K562 (cell line): ENCODE measurements at regions not wholly inside any gene's neighbourhood (a gene's known extent, or its start where the extent isn't known, plus 50 kb on each side); places are given as distances from the start of the nearest gene placed in this dataset.

ENCODE experiments used
- ATAC-seq: fragments of 200-7000 bp; cut with Tn5 transposase; 3 replicates; pipeline ENCODE4 v1.9.1; 2020; ENCODE audit warnings: moderate library complexity
- BruUV-seq: library from RNA; stranded (reverse); fragments of 400-500 nt; replicated peaks from 2 replicates; lab custom pipeline; 2021; lab: Mats Ljungman, UMichigan
- CTCF ChIA-PET: fragments of 300-600 bp; formaldehyde crosslinking; extraction: SDS; loops from one replicate; lab custom pipeline; 2021; ENCODE audit warnings: low intra/inter-chr PET ratio; lab: Yijun Ruan, JAX
- POLR2A ChIA-PET: fragments of 300-600, 350-650 bp; sonication (Branson Sonifier 250); formaldehyde crosslinking; extraction: SDS; loops from one replicate; lab custom pipeline; 2021; ENCODE audit warnings: antibody characterized with exemption, inconsistent platforms; lab: Yijun Ruan, JAX
- DNase-seq, 4 experiments: peaks; one replicate each; pipeline versions ENCODE4 v3.0.0 to v3.0.0-alpha.2; 2011 to 2018; ENCODE audit warnings: low spot score in 3 of 4, mixed read lengths in 3 of 4; ENCODE audit errors: extremely low read depth in 1 of 4
- FAIRE-seq: peaks from 2 replicates; lab custom pipeline; 2011; peaks lifted over from hg19 to GRCh38; lab: Jason Lieb, UNC
- H2AFZ ChIP-seq: 2 replicates; pipeline ENCODE4 v1.6.0; 2011; ENCODE audit warnings: low read depth, low read length, control low read depth, inconsistent platforms
- H3K27ac ChIP-seq: fragments of 200-600 bp; 3 replicates; pipeline ENCODE4 v1.8.0; 2011; ENCODE audit warnings: low read depth, mild to moderate bottlenecking, control low read depth, inconsistent platforms, low read length, moderate library complexity, mixed read lengths; ENCODE audit errors: extremely low read depth
- H3K27me3 ChIP-seq, 2 experiments: fragments of 300-600 bp in 1 of 2; 2 replicates in 1 of 2; 3 replicates in 1 of 2; pipeline versions ENCODE4 v1.6.0 to v1.8.0; 2011; ENCODE audit warnings: inconsistent platforms in 2 of 2, low read length in 2 of 2, mild to moderate bottlenecking in 1 of 2, mixed read lengths in 1 of 2, moderate library complexity in 1 of 2; ENCODE audit not compliant: control insufficient read depth in 2 of 2, insufficient read depth in 2 of 2
- H3K36me3 ChIP-seq: fragments of 300-600 bp; 3 replicates; pipeline ENCODE4 v1.8.0; 2011; ENCODE audit warnings: mild to moderate bottlenecking, low read length, inconsistent platforms; ENCODE audit not compliant: control insufficient read depth, insufficient read depth
- H3K4me1 ChIP-seq, 2 experiments: fragments of 200-600 bp in 1 of 2; replicated peaks in 1 of 2; 2 replicates in 1 of 2; 3 replicates in 1 of 2; pipeline versions ENCODE4 v1.5.1 to v1.8.0; 2011; ENCODE audit warnings: inconsistent platforms in 2 of 2, low read length in 2 of 2, mild to moderate bottlenecking in 1 of 2, mixed read lengths in 1 of 2, moderate library complexity in 1 of 2; ENCODE audit not compliant: control insufficient read depth in 2 of 2, insufficient read depth in 2 of 2
- H3K4me2 ChIP-seq: 2 replicates; pipeline ENCODE4 v1.6.1; 2011; ENCODE audit warnings: low read length, control low read depth, inconsistent platforms, mixed read lengths; ENCODE audit not compliant: insufficient read depth
- H3K4me3 ChIP-seq: fragments of 200-600 bp; sonication (generic), shearing (Covaris generic); 2 replicates; pipeline ENCODE4 v1.5.1; 2016; ENCODE audit warnings: control low read depth, inconsistent platforms
- H3K79me2 ChIP-seq: fragments of 200-600 bp; 3 replicates; pipeline ENCODE4 v1.8.0; 2011; ENCODE audit warnings: low read length, inconsistent platforms; ENCODE audit not compliant: control insufficient read depth, insufficient read depth
- H3K9ac ChIP-seq, 2 experiments: 2 replicates each; pipeline versions ENCODE4 v1.6.0 to v1.6.1; 2011; ENCODE audit warnings: low read depth in 2 of 2, low read length in 2 of 2, control low read depth in 1 of 2, inconsistent platforms in 1 of 2, mild to moderate bottlenecking in 1 of 2, mixed read lengths in 1 of 2; ENCODE audit not compliant: insufficient read depth in 1 of 2
- H3K9me1 ChIP-seq: one replicate; pipeline ENCODE4 v1.6.0; 2011; ENCODE audit warnings: inconsistent platforms, mild to moderate bottlenecking, low read length, moderate library complexity; ENCODE audit not compliant: control insufficient read depth, insufficient read depth
- H3K9me3 ChIP-seq: replicated peaks from 2 replicates; pipeline ENCODE4 v1.5.1; 2011; ENCODE audit warnings: low read depth, low read length, inconsistent platforms; ENCODE audit not compliant: control insufficient read depth, insufficient read depth
- H4K20me1 ChIP-seq: replicated peaks from 2 replicates; pipeline ENCODE4 v1.6.1; 2011; ENCODE audit warnings: low read length, inconsistent platforms, mixed read lengths; ENCODE audit not compliant: control insufficient read depth, insufficient read depth
- CBFA2T2 ChIP-seq: fragments of 450-650 bp; conservative IDR thresholded peaks from 2 replicates; pipeline ENCODE4 v1.6.1; 2017; ENCODE audit warnings: mild to moderate bottlenecking
- CCAR2 ChIP-seq: fragments of 200-400 bp; formaldehyde crosslinking; IDR thresholded peaks from 2 replicates; pipeline ENCODE4 v1.6.1; 2017; ENCODE audit warnings: mild to moderate bottlenecking, low read depth, low read length
- FOS ChIP-seq: IDR thresholded peaks from 3 replicates; pipeline ENCODE4 v1.6.1; 2011; ENCODE audit not compliant: insufficient read length; ENCODE audit errors: extremely low read depth
- HMBOX1 ChIP-seq: sonication (generic); IDR thresholded peaks from 2 replicates; pipeline ENCODE4 v1.6.1; 2016
- HMGN3 ChIP-seq: IDR thresholded peaks from 2 replicates; pipeline ENCODE4 v1.6.1; 2011; ENCODE audit warnings: borderline replicate concordance, low read depth, mild to moderate bottlenecking, mixed read lengths, low read length; ENCODE audit not compliant: insufficient read length; ENCODE audit errors: extremely low read depth
- HNRNPUL1 ChIP-seq: fragments of 200-400 bp; formaldehyde crosslinking; IDR thresholded peaks from 2 replicates; pipeline ENCODE4 v1.6.1; 2017; ENCODE audit warnings: low read length
- MCM2 ChIP-seq: fragments of 450-650 bp; IDR thresholded peaks from 2 replicates; pipeline ENCODE4 v1.6.1; 2017; ENCODE audit warnings: low read depth, mild to moderate bottlenecking
- NKRF ChIP-seq: fragments of 450-650 bp; IDR thresholded peaks from 2 replicates; pipeline ENCODE4 v1.6.1; 2016; ENCODE audit warnings: borderline replicate concordance
- PHF21A ChIP-seq: fragments of 450-650 bp; IDR thresholded peaks from 2 replicates; pipeline ENCODE4 v1.6.1; 2017; ENCODE audit warnings: low read depth, borderline replicate concordance
- SMAD3 ChIP-seq: fragments of 450-650 bp; formaldehyde crosslinking; conservative IDR thresholded peaks from 2 replicates; pipeline ENCODE4 v1.4.0; 2020; ENCODE audit warnings: mild to moderate bottlenecking
- ZBED1 ChIP-seq: IDR thresholded peaks from 2 replicates; pipeline ENCODE4 v1.6.1; 2014
- ZNF232 ChIP-seq: sonication (generic); formaldehyde crosslinking; IDR thresholded peaks from 2 replicates; pipeline ENCODE4 v1.8.0; 2022; ENCODE audit warnings: mild to moderate bottlenecking, missing genetic modification reagents
- ZNF24 ChIP-seq: fragments of 450-650 bp; IDR thresholded peaks from 2 replicates; pipeline ENCODE4 v1.6.1; 2016
- WGBS: fragments of 100-300 bp; shearing (Covaris generic); methylation state at CpG from one replicate; pipeline ENCODE4 v1.1.6; 2016; ENCODE audit warnings: low coverage, mixed read lengths; ENCODE audit not compliant: insufficient coverage; ENCODE audit errors: missing lambda C conversion rate; 5-methylcytosine and 5-hydroxymethylcytosine counted together
- in situ Hi-C: fragments of 300-500 bp; cut with MboI; formaldehyde crosslinking; loops from 4 replicates; pipeline ENCODE4 v1.15.0; 2018; ENCODE audit warnings: inconsistent platforms, mixed read lengths
- intact Hi-C: fragments of 100-400 bp; cut with micrococcal nuclease; formaldehyde crosslinking; loops from 2 replicates; pipeline ENCODE4 v1.14.2; 2022

- intact Hi-C loops = no loop called here
- no peak overlapping the region for H3K4me3 ChIP-seq
- TF ChIP-seq FOS = no peak
- TF ChIP-seq CBFA2T2 = no peak
- no peak for TF ChIP-seq ZNF232 (CRISPR knock-in tag)
- TF ChIP-seq NKRF = no peak
- TF ChIP-seq SMAD3 (CRISPR knock-in tag) = no peak
- no peak for TF ChIP-seq MCM2
- TF ChIP-seq HMBOX1 = no peak
- no peak for TF ChIP-seq CCAR2
- no peak for TF ChIP-seq ZBED1
- no peak for TF ChIP-seq HMGN3
- TF ChIP-seq ZNF24 = no peak
- no peak for TF ChIP-seq HNRNPUL1
- TF ChIP-seq PHF21A = no peak
- H3K9ac ChIP-seq = no peak overlapping the region
- no peak overlapping the region for H2AFZ ChIP-seq
- no peaks in the 10 kb centered on the region for H4K20me1 ChIP-seq
- no peak overlapping the region for H3K27ac ChIP-seq
- no peak overlapping the region for H3K4me2 ChIP-seq
- ATAC-seq (no peak), DNase-seq (no peak), FAIRE-seq (no peak)
- H3K36me3 ChIP-seq = no peaks in the 10 kb centered on the region
- H3K9me1 ChIP-seq = no peaks in the 10 kb centered on the region
- CTCF ChIA-PET = no interaction called here
- H3K27me3 ChIP-seq = no peaks in the 10 kb centered on the region
- H3K4me1 ChIP-seq = no peaks in the 10 kb centered on the region
- no peaks in the 10 kb centered on the region for H3K9me3 ChIP-seq
- WGBS = 0% methylated on average over 2 of the region's 2 CpGs
- H3K79me2 ChIP-seq = no peaks in the 10 kb centered on the region
- BruUV-seq = no TSS peak
- POLR2A ChIA-PET = no interaction called here
- in situ Hi-C loops = no loop called here
Measured at GRCh38 chr2:33784488-33784887, 185.4 kb upstream of the FAM98A start.
